ENCODE measurements at regions not wholly inside any gene's neighbourhood (a gene's known extent, or its start where the extent isn't known, plus 50 kb on each side); places are given as distances from the start of the nearest gene placed in this dataset.
A peak's percentile ranks its signal among the peaks of the same experiment; 100 is the strongest.

GRCh38 chr7:81460250-81461045 is 309.4 kb downstream of the HGF start:
- Histone ChIP-seq H2AFZ (ENCODE audit: control insufficient read depth, low read length) (no peak overlapping the region), H3K27ac (ENCODE audit: control insufficient read depth, insufficient read depth, low read length) (no peak overlapping the region), H3K4me2 (ENCODE audit: control insufficient read depth, extremely low read depth, insufficient read depth, low read depth, low read length) (no peak overlapping the region), H3K36me3 (ENCODE audit: control insufficient read depth in 2 of 2, extremely low read depth in 1 of 2, insufficient read depth in 2 of 2, low read length in 2 of 2) (no peaks in the 10 kb centered on the region), H3K27me3 (ENCODE audit: control insufficient read depth, extremely low read depth, insufficient read depth, low read length) (no peaks in the 10 kb centered on the region), H3K9ac (ENCODE audit: control insufficient read depth, extremely low read depth, insufficient read depth, low read length) (no peak overlapping the region), H3K9me1 (ENCODE audit: control insufficient read depth, extremely low read depth, insufficient read depth, low read length) (no peaks in the 10 kb centered on the region), H4K20me1 (ENCODE audit: control insufficient read depth, extremely low read depth, insufficient read depth, low read length) (no peaks in the 10 kb centered on the region), H3K9me3 (ENCODE audit: control insufficient read depth, low read depth, low read length) (no peaks in the 10 kb centered on the region), H3K4me3 (ENCODE audit: control insufficient read depth in 2 of 3, extremely low read depth in 1 of 3, insufficient read depth in 2 of 3, low read depth in 1 of 3, low read length in 3 of 3) (no peak overlapping the region), H3K4me1 (ENCODE audit: control insufficient read depth, extremely low read depth, insufficient read depth, low read length) (no peaks in the 10 kb centered on the region), H3K79me2 (ENCODE audit: control insufficient read depth, insufficient read depth, low read length) (no peaks in the 10 kb centered on the region)
- DNase-seq (ENCODE audit: low read depth, low spot score) (no peak), FAIRE-seq (peak; percentile 46)
- dilution Hi-C loops (cut with MboI; ENCODE audit: extremely low pct_ligation_motif_present, low sequenced_read_pairs): no loop called here
- TF ChIP-seq CTCF (optimal IDR thresholded peaks at IDR 0.05 in 1 of 3, IDR thresholded peaks at IDR 0.05 in 1 of 3, conservative IDR thresholded peaks at IDR 0.05 in 1 of 3; ENCODE audit: extremely low read depth in 1 of 3, insufficient read depth in 2 of 3, low read length in 3 of 3) (no peak), EZH2 (IDR thresholded peaks at IDR 0.05; ENCODE audit: low read length) (no peak)

- no peak overlapping the region for H3K4me2 ChIP-seq (ENCODE audit: control insufficient read depth, extremely low read depth, insufficient read depth, low read depth, low read length)
- H3K4me3 ChIP-seq (ENCODE audit: control insufficient read depth in 2 of 3, extremely low read depth in 1 of 3, insufficient read depth in 2 of 3, low read depth in 1 of 3, low read length in 3 of 3): no peak overlapping the region
- H3K36me3 ChIP-seq (ENCODE audit: control insufficient read depth in 2 of 2, extremely low read depth in 1 of 2, insufficient read depth in 2 of 2, low read length in 2 of 2): no peaks in the 10 kb centered on the region
- no peak overlapping the region for H2AFZ ChIP-seq (ENCODE audit: control insufficient read depth, low read length)
- no peaks in the 10 kb centered on the region for H3K27me3 ChIP-seq (ENCODE audit: control insufficient read depth, extremely low read depth, insufficient read depth, low read length)
- no peaks in the 10 kb centered on the region for H3K79me2 ChIP-seq (ENCODE audit: control insufficient read depth, insufficient read depth, low read length)
- H3K9me3 ChIP-seq (ENCODE audit: control insufficient read depth, low read depth, low read length): no peaks in the 10 kb centered on the region
- H3K27ac ChIP-seq (ENCODE audit: control insufficient read depth, insufficient read depth, low read length): no peak overlapping the region
- dilution Hi-C loops (cut with MboI; ENCODE audit: extremely low pct_ligation_motif_present, low sequenced_read_pairs): no loop called here
- no peaks in the 10 kb centered on the region for H4K20me1 ChIP-seq (ENCODE audit: control insufficient read depth, extremely low read depth, insufficient read depth, low read length)
- TF ChIP-seq EZH2 (IDR thresholded peaks at IDR 0.05; ENCODE audit: low read length): no peak
- H3K9me1 ChIP-seq (ENCODE audit: control insufficient read depth, extremely low read depth, insufficient read depth, low read length): no peaks in the 10 kb centered on the region
- H3K4me1 ChIP-seq (ENCODE audit: control insufficient read depth, extremely low read depth, insufficient read depth, low read length): no peaks in the 10 kb centered on the region
- no peak overlapping the region for H3K9ac ChIP-seq (ENCODE audit: control insufficient read depth, extremely low read depth, insufficient read depth, low read length)
- DNase-seq (ENCODE audit: low read depth, low spot score) (no peak), FAIRE-seq (no peak)
These were observed 310.4 kb downstream of the HGF start for GRCh38 chr7:81459485-81459884.
